ENCODE measurements at regions not wholly inside any gene's neighbourhood (a gene's known extent, or its start where the extent isn't known, plus 50 kb on each side); places are given as distances from the start of the nearest gene placed in this dataset.
"Not testable (repeated sequence)": the region's sequence is repeated elsewhere in the genome, so short reads cannot be mapped to it uniquely, and the experiment has no call there.

DNA sequence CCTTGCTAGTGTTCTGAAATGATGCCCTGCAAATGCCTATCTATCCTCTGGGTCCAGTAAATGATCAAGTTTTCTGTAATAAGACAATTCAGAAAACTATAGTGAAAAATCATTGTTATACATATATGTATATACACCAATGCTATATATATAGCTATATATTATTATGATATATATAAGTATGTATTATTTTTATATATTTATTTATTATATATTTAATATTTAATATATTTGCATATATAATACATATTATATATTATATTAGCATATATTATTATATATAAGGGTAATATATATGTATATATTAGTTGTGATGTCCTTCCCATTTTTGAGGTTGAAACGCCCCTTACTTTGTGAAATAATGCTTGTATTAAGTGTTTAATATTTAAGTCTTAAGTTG is 181.4 kb upstream of the CACNA2D1 start:
- DNase-seq (ENCODE audit: low read depth): no peak

- DNase-seq (ENCODE audit: low read depth): no peak
These were observed 180.8 kb upstream of the CACNA2D1 start for GRCh38 chr7:82624337-82624736.

DNA sequence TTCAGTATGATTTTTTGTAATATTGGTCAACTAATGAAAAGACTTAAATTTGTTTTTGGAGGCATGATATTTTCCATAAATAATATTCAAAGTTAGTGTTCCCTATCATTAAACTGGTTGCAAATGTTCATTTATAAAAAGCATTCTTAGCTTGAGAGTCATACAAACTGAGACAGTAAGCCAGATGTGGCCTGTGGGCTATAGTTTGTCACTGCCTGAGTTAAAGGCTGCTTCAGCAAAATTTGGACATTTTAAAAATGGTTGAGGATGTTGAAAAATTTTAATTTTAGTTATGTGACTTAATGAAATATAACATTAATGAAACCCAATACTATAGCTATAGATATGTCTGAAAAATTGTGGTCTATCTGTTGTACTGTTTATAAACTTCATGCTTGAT is 180.2 kb upstream of the CACNA2D1 start:
- no peak for DNase-seq (ENCODE audit: low read depth)

- DNase-seq (ENCODE audit: low read depth): no peak
These were observed 173.6 kb upstream of the CACNA2D1 start for GRCh38 chr7:82617156-82617555.

- DNase-seq (ENCODE audit: low read depth): no peak
These were observed 172.6 kb upstream of the CACNA2D1 start for GRCh38 chr7:82616059-82616728.

GRCh38 chr7:82615527-82615926 is 171.9 kb upstream of the CACNA2D1 start:
- DNase-seq (ENCODE audit: low read depth): no peak

DNA sequence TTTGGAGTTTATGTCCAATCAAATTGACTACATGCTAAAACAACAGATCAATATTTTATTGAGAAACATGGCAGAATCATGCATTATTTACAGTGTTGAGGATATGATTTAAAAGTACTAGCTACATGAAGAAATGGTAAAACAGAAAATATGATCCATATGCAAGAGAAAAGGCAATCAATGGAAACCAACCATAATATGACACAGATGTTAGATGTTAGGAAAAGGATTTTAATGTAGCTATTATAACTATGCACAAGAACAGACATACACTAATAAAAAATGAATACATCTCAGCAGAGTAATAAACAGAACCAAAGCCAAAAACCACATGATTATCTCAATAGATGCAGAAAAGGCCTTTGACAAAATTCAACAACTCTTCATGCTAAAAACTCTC is 166.2 kb upstream of the CACNA2D1 start:
- DNase-seq (ENCODE audit: low read depth): no peak

DNA sequence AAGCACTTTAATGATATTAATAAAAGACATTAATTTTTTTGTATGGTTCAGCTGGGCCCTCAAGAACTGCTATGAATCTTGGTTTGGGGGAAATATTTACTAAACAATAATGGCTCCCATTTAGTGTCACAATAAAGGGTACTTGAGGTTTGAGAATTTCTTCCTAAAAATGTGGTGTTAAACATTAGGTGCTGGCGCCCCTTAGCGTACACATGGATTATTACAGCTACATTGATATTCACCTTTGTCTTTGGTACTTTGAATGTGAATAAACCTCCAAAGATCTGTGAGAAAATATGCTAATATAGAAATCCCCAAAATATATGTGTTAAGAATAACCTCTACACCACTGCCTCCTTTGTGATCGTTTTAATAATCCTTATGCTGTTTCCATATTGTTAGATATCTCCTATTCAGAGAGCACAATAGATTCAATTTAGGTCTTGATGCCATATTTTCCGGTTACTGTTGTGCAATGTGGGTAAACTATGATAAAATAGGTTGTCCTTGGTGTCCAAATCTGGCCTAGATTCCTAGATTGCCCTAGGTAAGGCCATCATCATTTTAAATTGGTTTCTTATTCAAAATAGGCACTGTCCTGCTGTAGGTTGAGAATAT is 161.8 kb upstream of the CACNA2D1 start:
- no peak for DNase-seq (ENCODE audit: low read depth)

DNA sequence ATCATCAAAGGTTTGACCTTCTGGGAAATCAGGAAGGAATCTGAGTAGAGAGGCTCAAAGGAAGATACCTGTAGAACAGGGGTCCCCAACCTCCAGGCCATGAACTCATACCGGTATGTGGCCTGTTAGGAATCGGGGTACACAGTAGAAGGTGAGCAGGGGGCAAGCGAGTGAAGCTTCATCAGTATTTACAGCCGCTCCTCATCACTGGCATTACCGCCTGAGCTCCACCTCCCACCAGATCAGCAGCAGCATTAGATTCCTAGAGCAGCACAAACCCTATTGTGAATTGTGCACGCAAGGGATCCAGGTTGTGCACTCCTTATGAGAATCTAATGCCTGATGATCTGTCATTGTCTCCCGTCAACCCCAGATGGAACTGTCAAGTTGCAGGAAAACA is 158.5 kb upstream of the CACNA2D1 start:
- DNase-seq (ENCODE audit: low read depth): no peak

GRCh38 chr7:82600531-82600930 is 157.0 kb upstream of the CACNA2D1 start:
- DNase-seq (ENCODE audit: low read depth): no peak

DNA sequence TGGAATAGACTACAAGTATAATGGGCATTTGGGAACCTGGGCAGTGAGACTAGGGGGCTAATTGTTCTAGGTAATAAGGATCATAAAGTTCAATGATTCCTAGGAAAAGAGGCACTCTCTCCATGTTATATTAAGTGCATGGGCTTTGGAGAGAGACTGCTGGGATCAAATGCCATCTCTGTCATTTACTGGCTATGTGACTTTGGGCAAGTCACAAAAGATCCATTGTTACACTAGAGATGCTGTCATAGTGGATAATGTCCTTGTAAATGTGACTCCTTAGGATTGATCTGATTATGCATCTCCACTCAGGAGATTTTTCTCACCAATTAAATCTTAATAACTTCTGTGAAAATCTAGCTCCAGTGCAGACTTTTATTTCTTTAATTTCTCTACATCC is 156.3 kb upstream of the CACNA2D1 start:
- DNase-seq (ENCODE audit: low read depth): no peak

DNA sequence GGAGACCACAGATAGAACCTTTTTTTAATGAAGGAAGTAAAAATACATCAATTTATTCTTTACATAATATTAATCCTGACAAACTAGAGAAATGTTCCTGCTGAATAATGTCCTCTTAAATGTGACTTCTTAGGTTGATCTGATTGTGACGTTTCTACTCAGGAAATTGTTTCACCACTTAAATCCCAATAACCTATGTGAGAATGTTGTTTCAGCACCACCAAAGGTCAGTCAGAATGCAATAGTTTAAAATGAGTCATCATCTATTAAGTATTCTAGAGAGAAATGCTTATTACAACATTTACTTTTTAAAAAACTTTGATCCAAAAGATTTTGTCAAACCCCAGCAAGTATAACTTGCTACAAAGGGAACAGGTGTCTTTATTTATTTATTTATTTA is 155.4 kb upstream of the CACNA2D1 start:
- no peak for DNase-seq (ENCODE audit: low read depth)

GRCh38 chr7:82595795-82596194 is 152.2 kb upstream of the CACNA2D1 start:
- not testable (repeated sequence) for DNase-seq (ENCODE audit: low read depth)

DNA sequence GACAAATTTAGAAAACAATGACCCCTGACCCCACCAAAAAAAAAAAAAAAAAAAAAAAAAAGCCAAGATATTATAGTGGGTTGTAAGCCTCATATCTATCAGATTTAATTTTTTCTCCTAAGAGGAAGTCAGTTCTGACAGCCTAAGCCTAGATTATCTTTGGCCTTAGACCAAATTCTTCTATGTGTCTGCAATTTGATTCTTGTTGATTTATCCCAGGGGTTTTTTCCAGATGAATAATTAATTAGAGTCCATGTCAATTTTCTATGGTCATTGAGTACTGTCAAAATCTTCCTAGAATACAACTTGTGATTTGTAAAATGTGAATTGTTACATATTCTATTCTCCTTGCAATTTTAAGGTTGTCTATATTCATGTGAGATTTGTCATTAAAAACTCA is 151.6 kb upstream of the CACNA2D1 start:
- no peak for DNase-seq (ENCODE audit: low read depth)

DNA sequence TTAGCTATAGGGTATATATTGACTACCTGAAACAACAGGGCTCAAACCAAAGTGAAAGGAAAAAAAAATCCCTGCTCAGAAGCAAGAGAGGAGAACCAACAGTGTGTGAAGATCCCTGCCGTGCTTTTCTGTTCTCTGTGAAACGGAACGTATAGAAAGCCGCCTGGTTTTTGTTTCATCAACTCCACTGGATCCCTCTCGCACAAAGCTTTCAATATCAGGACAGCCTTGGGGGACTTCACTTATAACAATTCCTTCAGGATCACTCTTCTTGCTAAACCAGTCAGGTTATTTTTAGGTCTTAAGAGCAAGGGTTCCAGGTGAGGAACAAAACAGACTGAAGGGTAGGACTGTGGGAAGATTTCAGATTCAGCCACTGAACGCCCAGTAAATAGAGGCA is 151.1 kb upstream of the CACNA2D1 start:
- DNase-seq (ENCODE audit: low read depth): no peak

GRCh38 chr7:82593780-82594179 is 150.2 kb upstream of the CACNA2D1 start:
- DNase-seq (ENCODE audit: low read depth): no peak

DNA sequence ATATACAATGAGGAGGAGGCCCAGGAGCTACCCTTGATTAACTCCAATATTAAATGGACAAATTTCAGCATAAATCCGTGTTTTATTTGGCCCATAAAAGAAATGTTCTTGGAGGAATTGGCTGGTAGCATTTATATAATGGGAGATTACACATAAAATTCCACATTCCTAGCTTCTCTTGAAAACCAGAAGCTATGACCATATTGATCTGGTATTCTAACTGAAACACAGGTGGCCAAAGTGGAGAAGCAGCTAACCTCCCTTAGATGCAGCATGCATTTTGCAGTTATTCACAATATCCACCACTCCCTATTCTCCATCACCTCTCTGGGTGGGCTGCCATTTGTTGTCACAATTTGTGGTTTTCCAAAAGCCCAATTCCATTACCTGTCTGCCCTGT is 148.8 kb upstream of the CACNA2D1 start:
- no peak for DNase-seq (ENCODE audit: low read depth)

- no peak for DNase-seq (ENCODE audit: low read depth)
These were observed 135.5 kb upstream of the CACNA2D1 start for GRCh38 chr7:82579047-82579446.

DNA sequence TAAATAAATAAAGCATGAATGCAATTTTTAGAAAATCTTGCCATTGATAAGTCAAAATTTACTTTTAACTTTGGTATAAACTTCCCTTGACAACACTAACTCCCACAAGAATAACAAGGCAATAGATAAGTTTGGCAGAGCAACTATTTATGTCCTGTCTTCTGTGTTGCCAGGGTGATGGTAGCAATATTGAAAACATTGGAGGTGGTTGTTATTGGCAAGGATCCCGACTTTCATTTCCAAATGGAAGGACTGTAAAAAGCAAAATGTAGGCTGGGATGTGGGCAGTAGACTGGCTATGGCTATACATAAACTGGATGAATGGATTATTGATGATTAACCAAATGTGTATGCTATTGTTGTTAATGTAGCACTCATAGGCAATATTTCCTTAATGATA is 134.9 kb upstream of the CACNA2D1 start:
- DNase-seq (ENCODE audit: low read depth): no peak

DNA sequence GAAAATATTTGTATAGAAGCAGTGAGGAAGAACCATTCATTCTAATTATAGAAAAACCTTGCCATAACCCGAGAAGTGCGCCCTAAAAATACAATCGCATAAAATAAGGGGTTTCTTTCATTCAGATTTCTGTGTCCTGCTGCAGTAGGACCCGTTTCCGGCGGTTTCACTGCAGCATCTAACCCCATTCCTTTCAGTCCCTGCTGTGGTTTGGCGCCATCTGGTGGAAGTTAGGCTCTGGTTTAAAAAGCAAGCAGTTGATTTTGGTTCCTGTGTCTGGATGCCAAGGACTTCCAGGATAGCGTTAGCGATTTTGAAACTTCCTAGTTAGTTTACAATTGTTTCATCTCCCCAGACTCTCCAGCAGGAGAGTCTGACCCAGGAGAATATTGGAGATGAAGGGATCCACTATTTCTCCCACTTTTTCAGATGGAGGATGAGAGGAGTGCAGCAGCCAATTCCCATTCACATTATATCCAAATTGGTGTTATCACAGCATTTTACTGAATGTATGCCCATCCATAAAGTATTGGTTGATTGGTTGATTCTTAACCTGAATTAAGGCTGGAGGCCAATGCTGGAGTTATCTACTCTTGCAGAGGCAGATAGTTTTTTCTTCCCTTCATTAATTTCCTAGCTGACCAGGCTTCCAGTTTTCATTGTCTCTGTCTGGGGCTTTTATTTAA is 128.8 kb upstream of the CACNA2D1 start:
- DNase-seq (ENCODE audit: low read depth): peak; percentile 49

DNA sequence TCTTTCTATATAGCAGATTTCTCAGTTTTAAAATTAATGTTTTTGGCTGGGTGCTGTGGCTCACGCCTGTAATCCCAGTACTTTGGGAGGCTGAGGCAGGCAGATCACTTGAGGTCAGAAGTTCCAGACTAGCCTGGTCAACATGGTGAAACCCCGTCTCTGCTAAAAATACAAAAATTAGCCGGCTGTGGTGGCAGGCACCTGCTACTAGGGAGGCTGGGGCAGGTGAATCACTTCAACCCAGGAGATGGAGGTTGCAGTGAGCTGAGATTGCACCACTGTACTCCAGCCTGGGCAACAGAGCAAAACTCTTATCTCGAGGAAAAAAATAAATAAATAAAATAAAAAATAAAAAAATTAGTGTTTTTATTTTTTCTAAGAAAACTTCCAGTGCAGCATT is 127.5 kb upstream of the CACNA2D1 start:
- not testable (repeated sequence) for DNase-seq (ENCODE audit: low read depth)

GRCh38 chr7:82567841-82568240 is 124.3 kb upstream of the CACNA2D1 start:
- DNase-seq (ENCODE audit: low read depth): no peak

GRCh38 chr7:82567356-82567755 is 123.8 kb upstream of the CACNA2D1 start:
- DNase-seq (ENCODE audit: low read depth): no peak

DNA sequence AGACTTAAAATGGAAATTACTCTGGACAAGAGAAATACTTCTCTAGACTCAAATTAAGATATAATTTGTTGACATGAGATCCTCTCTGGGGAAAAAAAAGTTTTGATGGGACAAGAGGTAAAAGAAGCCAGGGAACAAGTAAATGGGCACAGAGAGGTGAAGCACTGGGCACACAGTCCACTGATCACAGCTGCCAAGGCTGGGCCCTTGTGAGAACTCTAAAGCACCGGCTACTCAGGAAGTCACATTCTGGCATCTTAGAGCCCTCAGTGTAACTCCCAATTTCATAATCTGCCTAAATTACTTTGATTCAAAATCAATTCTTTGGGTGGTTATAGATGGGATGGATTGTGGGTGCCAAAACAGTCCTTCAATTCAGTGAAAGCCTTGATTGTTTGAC is 123.2 kb upstream of the CACNA2D1 start:
- no peak for DNase-seq (ENCODE audit: low read depth)
